Neuron (in vitro differentiated cells): ENCODE measurements at regions not wholly inside any gene's neighbourhood (a gene's known extent, or its start where the extent isn't known, plus 50 kb on each side); places are given as distances from the start of the nearest gene placed in this dataset.

ENCODE experiments used
- H2AFZ ChIP-seq: one replicate; pipeline ENCODE4 v1.6.1; 2013; ENCODE audit warnings: low read depth, mild to moderate bottlenecking, inconsistent platforms, low read length, moderate library complexity
- H3K27me3 ChIP-seq: one replicate; pipeline ENCODE4 v1.6.1; 2013; ENCODE audit warnings: low read length; ENCODE audit not compliant: insufficient read depth
- H3K36me3 ChIP-seq: one replicate; pipeline ENCODE4 v1.6.1; 2013; ENCODE audit warnings: low read length; ENCODE audit not compliant: insufficient read depth
- H3K4me1 ChIP-seq: one replicate; pipeline ENCODE4 v1.6.1; 2013; ENCODE audit warnings: low read length; ENCODE audit not compliant: insufficient read depth
- H3K4me3 ChIP-seq: 2 replicates; pipeline ENCODE4 v1.5.1; 2013; ENCODE audit warnings: mild to moderate bottlenecking, low read length, moderate library complexity
- H3K9me3 ChIP-seq: one replicate; pipeline ENCODE4 v1.6.1; 2013; ENCODE audit warnings: low read length

DNA sequence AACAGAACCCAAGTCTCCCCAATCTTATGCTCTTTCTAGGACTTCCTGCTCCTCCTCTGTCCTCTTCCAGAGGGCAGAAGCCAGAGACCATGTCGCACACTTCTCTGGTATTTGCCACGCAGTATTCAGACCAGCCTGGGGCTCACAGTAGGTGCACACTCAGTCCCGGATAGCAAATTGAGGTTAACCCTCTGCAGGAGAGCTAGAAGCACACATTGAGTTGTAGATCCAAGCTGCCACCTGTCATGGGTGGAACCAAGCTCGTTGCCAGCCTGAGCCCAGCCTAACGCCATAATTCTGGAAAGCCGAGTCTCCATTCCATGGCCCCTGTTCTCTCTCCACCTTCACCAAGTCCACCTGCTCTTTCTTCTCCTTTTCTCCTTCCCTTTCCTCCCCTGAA lies 562.1 kb downstream of the BUD13 start:
- no peaks in the 10 kb centered on the region for H3K9me3 ChIP-seq
- no peaks in the 10 kb centered on the region for H3K36me3 ChIP-seq
- no peaks in the 10 kb centered on the region for H3K27me3 ChIP-seq
- no peak overlapping the region for H3K4me3 ChIP-seq
- no peak overlapping the region for H2AFZ ChIP-seq
- peaks cover 5% of the 10 kb centered on the region for H3K4me1 ChIP-seq

DNA sequence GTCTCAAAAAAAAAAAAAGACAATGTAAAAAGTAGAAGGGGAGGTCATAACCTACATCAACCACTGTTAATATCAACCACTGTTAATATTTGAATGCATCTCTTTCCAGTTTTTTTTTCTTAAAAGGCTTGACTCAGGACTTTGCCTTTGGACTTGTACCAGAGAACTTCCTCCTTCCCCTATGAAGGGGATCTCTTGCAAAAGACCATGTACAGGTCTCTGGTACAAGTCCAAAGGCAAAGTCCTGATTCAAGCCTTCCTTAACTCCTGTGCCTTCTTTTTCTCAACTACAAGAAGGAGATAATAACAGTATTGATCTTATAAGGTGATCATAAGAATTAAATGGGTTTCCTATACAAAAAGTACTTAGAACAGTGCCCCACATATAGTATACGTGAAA lies 563.5 kb downstream of the BUD13 start:
- Histone ChIP-seq H3K4me1 (peaks cover 5% of the 10 kb centered on the region), H3K9me3 (no peaks in the 10 kb centered on the region), H3K4me3 (no peak overlapping the region), H2AFZ (no peak overlapping the region), H3K27me3 (no peaks in the 10 kb centered on the region), H3K36me3 (no peaks in the 10 kb centered on the region)

DNA sequence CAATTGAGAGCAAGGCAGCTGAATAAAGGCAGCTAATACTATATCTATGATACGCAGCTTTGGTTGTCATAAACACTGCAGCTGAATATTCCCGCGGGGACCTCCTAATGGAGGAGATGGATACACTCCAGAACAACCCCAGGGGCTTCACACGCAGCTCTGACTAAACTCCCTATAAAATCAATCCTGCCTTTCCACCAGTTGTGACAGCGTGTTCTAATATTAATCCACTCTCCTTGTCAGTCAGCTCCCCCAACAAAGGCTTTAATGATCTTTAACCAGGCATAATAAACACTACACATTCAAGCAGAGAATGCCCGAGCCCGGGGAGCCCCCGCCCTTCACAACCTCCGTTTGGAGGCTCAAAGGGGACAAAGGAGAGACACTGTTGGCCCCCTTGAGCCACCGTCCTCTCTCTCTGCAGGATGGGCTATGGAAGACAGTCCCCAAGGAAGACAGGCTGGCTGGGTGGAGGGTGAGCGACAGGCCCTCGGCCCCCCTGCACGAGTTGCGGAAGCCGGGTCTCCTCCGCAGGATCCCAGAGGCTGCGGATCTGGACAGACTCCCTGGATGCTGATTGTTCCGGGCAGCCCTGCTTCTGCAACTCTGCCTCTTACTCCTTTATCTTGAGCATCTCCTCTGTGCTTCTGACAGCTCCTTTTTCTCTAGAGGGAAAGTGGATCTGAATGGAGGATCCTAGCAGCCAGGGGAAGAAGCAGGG lies 565.2 kb downstream of the BUD13 start:
- Histone ChIP-seq H3K36me3 (no peaks in the 10 kb centered on the region), H3K4me1 (peaks cover 5% of the 10 kb centered on the region), H2AFZ (no peak overlapping the region), H3K4me3 (no peak overlapping the region), H3K9me3 (no peaks in the 10 kb centered on the region), H3K27me3 (no peaks in the 10 kb centered on the region)

DNA sequence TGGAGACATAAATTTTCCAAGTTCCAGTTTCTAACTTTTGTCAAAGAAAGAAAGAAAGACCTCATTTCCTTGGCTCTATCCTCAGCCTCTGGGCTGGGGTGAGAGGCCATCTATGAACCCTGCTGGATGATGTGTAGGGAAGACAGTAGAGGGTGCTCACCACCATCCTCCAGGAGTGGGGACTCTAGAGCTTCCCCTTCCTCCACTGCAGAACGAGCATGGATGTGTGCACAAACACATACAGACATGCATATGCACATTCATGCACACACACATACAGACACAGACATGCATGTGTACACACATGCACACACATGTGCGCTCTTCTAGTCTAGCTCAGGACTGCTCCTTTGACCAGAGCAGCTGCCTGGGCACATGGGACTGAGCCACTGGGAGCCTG lies 565.8 kb downstream of the BUD13 start:
- no peak overlapping the region for H3K4me3 ChIP-seq
- peaks cover 5% of the 10 kb centered on the region for H3K4me1 ChIP-seq
- no peaks in the 10 kb centered on the region for H3K27me3 ChIP-seq
- H3K9me3 ChIP-seq, result no peaks in the 10 kb centered on the region
- H2AFZ ChIP-seq, result no peak overlapping the region
- no peaks in the 10 kb centered on the region for H3K36me3 ChIP-seq

DNA sequence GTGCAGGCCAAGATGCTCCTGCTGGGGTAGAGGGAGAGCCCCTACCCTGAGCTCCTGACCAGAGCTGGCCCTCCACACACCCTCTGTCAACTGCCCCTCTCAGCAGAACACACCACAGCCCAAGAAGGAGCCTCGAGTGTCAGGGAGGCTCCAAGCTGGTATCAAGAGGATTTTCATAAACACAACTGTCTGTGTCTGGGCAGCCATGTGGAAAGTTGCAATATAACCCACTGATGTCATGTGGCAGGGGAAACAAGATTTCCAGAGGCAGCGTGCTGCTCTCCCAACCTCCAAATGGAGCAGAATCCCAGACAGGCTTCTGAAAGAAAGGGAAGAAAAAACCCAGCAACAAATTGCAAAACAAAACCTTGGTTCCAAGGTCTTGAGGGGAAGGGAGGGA lies 569.9 kb downstream of the BUD13 start:
- H3K27me3 ChIP-seq, result no peaks in the 10 kb centered on the region
- no peak overlapping the region for H2AFZ ChIP-seq
- no peaks in the 10 kb centered on the region for H3K9me3 ChIP-seq
- H3K4me1 ChIP-seq, result peaks cover 5% of the 10 kb centered on the region
- no peaks in the 10 kb centered on the region for H3K36me3 ChIP-seq
- H3K4me3 ChIP-seq, result no peak overlapping the region

DNA sequence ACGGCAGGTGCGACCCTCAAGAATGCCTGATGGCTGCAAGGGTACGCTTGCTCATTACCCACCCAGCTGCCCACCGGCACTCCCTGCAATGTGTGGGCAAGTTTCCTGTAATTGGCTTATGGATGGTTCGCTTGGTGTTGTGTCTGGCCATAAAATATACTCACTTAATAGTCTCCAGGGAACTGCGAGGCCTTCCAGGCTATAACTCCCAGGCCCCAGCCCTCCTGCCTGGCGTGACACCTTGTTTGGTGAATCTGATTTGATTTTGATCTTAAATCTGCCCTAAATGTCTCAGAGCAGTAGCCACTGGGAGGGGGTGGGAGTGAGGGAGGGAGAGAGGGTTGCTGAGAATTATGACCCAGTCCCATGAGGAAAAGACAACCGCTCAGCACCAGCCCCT lies 572.2 kb downstream of the BUD13 start:
- Histone ChIP-seq H3K4me3 (no peak overlapping the region), H3K9me3 (no peaks in the 10 kb centered on the region), H3K27me3 (no peaks in the 10 kb centered on the region), H2AFZ (no peak overlapping the region), H3K4me1 (no peaks in the 10 kb centered on the region), H3K36me3 (no peaks in the 10 kb centered on the region)

DNA sequence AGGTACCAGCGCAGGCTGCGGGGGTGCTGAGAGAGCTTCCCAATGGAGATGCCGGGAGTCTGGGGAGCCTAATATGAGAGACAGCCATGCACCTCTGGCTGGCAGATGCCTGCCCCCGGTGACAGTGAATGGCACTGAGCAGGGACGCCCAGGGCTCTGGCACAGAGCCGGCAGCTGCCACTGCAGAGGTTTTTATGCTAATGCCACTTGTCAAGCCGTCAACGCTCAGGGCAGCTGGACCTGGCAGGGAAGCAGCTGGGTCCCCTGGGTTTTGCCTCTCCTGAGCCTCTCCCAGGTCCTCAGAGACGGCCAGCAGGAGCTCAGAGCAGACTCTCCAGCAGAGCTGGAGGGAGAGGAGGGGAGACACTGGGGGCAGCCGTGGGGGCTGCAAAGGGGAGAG lies 573.6 kb downstream of the BUD13 start:
- H3K27me3 ChIP-seq, result no peaks in the 10 kb centered on the region
- H3K4me1 ChIP-seq, result peaks cover 4% of the 10 kb centered on the region
- H2AFZ ChIP-seq, result no peak overlapping the region
- H3K9me3 ChIP-seq, result no peaks in the 10 kb centered on the region
- no peak overlapping the region for H3K4me3 ChIP-seq
- H3K36me3 ChIP-seq, result no peaks in the 10 kb centered on the region

DNA sequence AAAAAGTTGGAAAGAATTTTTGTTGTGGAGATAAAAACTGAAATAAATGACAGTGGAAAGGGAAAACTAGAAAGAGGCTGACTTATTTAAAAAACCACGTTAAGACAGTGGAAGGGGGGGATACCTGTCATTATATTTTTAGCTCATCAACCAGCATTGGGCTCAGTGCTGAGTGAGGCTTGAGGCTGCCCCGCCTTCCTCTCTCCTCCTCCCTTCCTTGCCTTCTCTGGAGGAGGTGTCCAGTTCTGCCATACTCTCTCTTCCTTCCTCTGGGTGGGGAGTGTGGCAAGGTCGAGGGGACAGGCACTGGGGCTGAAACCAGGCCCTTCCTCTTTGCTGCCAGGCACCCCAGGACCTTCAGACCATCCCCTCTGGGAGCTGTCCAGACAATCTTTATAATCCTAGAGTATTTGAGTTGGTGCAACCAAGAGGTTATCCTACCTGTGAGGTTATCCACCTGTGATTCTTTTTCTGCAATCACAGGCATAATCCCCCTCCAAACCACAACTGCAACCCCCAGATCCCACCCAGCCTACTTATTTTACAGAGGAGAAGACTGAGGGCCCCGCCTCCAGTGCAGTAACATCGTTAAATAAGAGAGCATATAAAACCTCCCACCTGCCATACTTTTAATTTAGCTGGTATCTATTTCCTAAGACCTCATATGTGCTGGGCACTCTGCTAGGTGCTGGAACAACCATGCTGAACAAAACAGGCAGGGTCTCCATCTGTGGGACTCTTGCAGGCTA lies 578.5 kb downstream of the BUD13 start:
- peak overlapping the region; percentile 54 for H3K4me3 ChIP-seq
- peaks cover 28% of the 10 kb centered on the region for H3K4me1 ChIP-seq
- no peaks in the 10 kb centered on the region for H3K36me3 ChIP-seq
- no peaks in the 10 kb centered on the region for H3K27me3 ChIP-seq
- no peaks in the 10 kb centered on the region for H3K9me3 ChIP-seq
- H2AFZ ChIP-seq, result peak overlapping the region; percentile 52

DNA sequence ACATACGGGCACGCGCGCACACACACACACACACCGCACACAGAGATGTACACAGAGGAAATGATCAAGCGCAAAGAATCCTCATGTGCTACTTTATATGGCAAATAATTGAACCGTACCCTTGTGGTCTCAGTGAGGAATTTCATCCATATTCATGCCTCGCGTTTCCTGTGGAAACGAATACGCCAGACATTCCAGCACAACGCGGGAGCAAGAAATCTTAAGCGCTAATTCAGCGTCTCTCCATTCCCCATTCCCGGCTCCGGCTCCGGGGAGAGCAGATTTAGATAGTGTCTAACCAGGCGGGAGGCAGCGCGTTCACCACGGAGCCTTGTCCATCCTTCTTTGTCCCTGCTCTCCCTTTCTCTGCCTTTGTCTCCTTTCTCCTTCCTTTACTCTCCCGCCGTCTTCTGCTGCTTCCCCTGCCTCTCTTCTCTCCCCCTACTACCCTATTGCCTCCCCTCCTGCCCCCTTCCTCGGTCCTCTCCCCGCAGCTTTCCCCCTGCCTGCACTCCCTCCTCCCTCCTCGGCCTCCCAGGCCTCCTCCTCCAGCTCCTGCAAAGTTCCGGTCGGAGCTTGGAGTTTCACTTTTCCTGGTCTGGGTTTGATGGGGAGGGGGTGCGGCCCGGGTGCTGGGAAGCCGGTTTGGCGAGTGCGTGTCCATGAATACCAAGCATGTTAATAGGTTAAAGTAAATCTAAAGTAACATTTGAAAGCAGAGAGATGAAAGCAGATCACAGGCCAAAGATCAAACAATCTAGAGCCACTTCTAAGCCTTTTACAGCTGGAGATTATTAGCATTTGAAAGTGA lies 579.3 kb downstream of the BUD13 start:
- Histone ChIP-seq H2AFZ (peak overlapping the region; percentile 52), H3K4me1 (peaks cover 31% of the 10 kb centered on the region), H3K9me3 (no peaks in the 10 kb centered on the region), H3K4me3 (peak overlapping the region; percentile 54), H3K36me3 (no peaks in the 10 kb centered on the region), H3K27me3 (no peaks in the 10 kb centered on the region)

DNA sequence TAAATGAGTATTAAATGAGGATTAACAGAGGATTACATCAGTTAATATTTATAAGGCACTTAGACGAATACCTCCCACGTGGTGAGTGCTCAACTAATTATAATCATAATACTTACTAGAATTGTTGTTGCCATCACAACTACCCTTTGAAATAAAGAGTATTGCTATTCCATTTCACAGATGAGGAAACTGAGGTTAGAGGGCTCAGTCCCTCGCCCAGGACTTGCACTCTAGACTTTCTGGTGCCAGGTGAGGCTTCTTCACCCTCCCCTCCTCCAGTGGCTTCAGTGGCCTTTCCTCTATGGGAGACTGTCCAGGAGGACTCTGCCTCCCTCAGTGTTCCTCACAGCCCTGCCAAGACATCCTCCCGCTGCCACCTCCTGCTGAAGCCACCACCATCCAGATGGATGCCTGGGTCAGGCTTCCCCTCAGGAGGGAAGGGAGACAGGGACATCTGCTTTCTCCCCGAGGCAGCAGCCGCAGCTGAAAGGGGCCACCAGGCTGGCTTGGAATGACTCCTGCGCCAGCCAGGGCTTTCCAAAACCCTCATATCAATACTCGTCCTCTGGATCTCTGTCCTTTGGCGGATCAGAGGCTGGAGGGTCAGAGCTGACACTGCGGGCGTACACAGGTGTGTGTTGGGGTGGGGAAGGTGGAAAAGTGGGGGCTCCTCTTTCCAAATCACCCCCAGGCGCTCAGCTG lies 580.1 kb downstream of the BUD13 start:
- H3K9me3 ChIP-seq, result no peaks in the 10 kb centered on the region
- no peak overlapping the region for H2AFZ ChIP-seq
- peaks cover 31% of the 10 kb centered on the region for H3K4me1 ChIP-seq
- peak overlapping the region; percentile 54 for H3K4me3 ChIP-seq
- no peaks in the 10 kb centered on the region for H3K27me3 ChIP-seq
- H3K36me3 ChIP-seq, result no peaks in the 10 kb centered on the region

DNA sequence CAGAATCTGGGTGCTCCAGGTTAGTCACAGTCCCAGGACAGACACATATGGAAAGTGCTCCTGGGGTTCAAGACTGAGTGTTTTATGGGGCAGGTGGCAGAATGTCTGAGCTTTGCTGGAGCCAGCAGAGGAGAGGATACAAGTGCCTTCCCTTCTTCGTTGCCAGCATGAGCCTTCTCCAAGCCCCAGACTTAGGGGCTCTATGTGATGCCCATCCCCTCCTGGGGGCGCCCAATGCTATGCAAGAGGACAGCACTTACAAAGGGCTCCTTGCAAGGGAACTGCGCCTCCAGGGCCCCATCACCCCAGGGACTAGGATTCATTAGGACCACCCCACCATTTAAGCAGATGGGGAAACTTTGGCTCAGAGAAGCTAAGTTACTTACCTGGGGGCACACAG lies 581.9 kb downstream of the BUD13 start:
- Histone ChIP-seq H2AFZ (no peak overlapping the region), H3K9me3 (no peaks in the 10 kb centered on the region), H3K4me3 (no peak overlapping the region), H3K4me1 (peaks cover 31% of the 10 kb centered on the region), H3K27me3 (no peaks in the 10 kb centered on the region), H3K36me3 (no peaks in the 10 kb centered on the region)

DNA sequence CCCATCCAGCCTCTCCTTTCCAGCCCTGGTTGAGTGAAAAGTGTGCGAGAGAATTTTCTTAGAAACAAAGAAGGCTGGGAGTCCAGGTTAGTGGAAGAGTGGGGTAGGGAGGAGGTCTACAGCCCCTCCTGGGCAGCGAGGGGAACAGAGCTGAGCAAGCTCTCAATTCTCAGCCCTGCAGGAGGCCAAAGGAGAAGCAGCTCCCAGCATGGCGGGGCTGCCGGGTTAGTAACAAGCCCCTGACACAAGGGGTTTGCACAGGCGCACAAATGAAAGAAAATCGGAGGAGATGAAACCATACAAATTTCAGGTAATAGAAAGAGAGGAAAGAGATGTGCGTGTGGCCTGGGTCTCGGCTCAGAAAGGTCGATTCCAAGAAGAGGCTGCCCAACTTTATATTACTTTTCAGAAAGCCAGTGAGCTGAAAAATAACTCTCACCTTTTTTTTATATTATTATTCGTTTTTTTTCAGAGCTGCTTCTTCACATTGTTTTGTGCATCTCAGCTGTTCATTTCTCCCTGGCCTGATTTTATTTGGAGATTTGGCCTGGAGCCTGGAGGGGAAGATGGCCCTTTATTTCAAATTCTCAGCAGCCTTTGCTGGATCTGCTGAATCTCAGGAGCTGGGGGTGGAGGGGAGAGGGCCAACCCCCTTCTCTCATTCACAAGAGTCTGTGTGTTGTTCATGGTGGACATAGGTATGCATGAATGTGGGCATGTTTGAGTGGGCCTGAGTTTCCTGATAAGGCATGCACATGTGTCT lies 583.2 kb downstream of the BUD13 start:
- no peaks in the 10 kb centered on the region for H3K36me3 ChIP-seq
- H3K4me1 ChIP-seq, result peaks cover 31% of the 10 kb centered on the region
- H3K4me3 ChIP-seq, result no peak overlapping the region
- H2AFZ ChIP-seq, result no peak overlapping the region
- no peaks in the 10 kb centered on the region for H3K9me3 ChIP-seq
- no peaks in the 10 kb centered on the region for H3K27me3 ChIP-seq
